Natural killer cell (primary cell): ENCODE measurements at regions not wholly inside any gene's neighbourhood (a gene's known extent, or its start where the extent isn't known, plus 50 kb on each side); places are given as distances from the start of the nearest gene placed in this dataset.
"Not testable (repeated sequence)": the region's sequence is repeated elsewhere in the genome, so short reads cannot be mapped to it uniquely, and the experiment has no call there.

ENCODE experiments used
- ATAC-seq, 3 donors: fragments of 150-1000 bp in 2 of 3; fragments of 200-7000 bp in 1 of 3; cut with Tn5 transposase; 1 replicate in 1 of 3; 2 replicates in 2 of 3; pipeline ENCODE4 v1.10.0; 2021; ENCODE audit warnings: mild to moderate bottlenecking in 2 of 3, moderate library complexity in 2 of 3
- DNase-seq, 2 donors: peaks; one replicate each; pipeline versions ENCODE4 v3.0.0 to v3.0.0-alpha.2; 2013 to 2021; ENCODE audit warnings: mixed read lengths in 1 of 2
- H3K27ac ChIP-seq: one replicate; pipeline ENCODE4 v1.5.1; 2013; ENCODE audit warnings: mild to moderate bottlenecking, low read length
- H3K27me3 ChIP-seq: one replicate; pipeline ENCODE4 v1.6.1; 2013; ENCODE audit warnings: low read length; ENCODE audit not compliant: control insufficient read depth, insufficient read depth
- H3K36me3 ChIP-seq: one replicate; pipeline ENCODE4 v1.6.1; 2013; ENCODE audit warnings: low read length; ENCODE audit not compliant: control insufficient read depth, insufficient read depth
- H3K4me1 ChIP-seq: one replicate; pipeline ENCODE4 v1.6.1; 2013; ENCODE audit warnings: low read length; ENCODE audit not compliant: control insufficient read depth, insufficient read depth
- H3K4me3 ChIP-seq: one replicate; pipeline ENCODE4 v1.5.1; 2013; ENCODE audit warnings: low read length
- H3K9me3 ChIP-seq: one replicate; pipeline ENCODE4 v1.6.1; 2013; ENCODE audit warnings: low read length; ENCODE audit not compliant: control insufficient read depth, insufficient read depth
- H3K27ac Mint-ChIP-seq, 2 donors: one replicate each; pipeline ENCODE4 v1.8.0; 2022; ENCODE audit warnings: mild to moderate bottlenecking in 2 of 2, mixed read lengths in 2 of 2, moderate library complexity in 1 of 2
- H3K27me3 Mint-ChIP-seq, 2 donors: one replicate each; pipeline ENCODE4 v1.8.0; 2022; ENCODE audit warnings: low read depth in 2 of 2, mixed read lengths in 2 of 2
- H3K36me3 Mint-ChIP-seq: one replicate; pipeline ENCODE4 v1.8.0; 2022; ENCODE audit warnings: mixed read lengths
- H3K4me1 Mint-ChIP-seq, 2 donors: one replicate each; pipeline ENCODE4 v1.8.0; 2022; ENCODE audit warnings: mixed read lengths in 2 of 2
- H3K4me3 Mint-ChIP-seq: one replicate; pipeline ENCODE4 v1.8.0; 2022; ENCODE audit warnings: mild to moderate bottlenecking, moderate library complexity, mixed read lengths
- H3K9me3 Mint-ChIP-seq, 2 donors: one replicate each; pipeline ENCODE4 v1.8.0; 2022; ENCODE audit warnings: mixed read lengths in 2 of 2
- CTCF ChIP-seq: fragments of 200-600 bp; IDR thresholded peaks from one replicate; pipeline ENCODE4 v1.8.0; 2022; ENCODE audit warnings: antibody characterized with exemption
- WGBS: methylation state at CpG from one replicate; pipeline ENCODE4 v1.1.7; 2013; ENCODE audit warnings: missing lambda C conversion rate; ENCODE audit not compliant: insufficient coverage; 5-methylcytosine and 5-hydroxymethylcytosine counted together
- intact Hi-C: fragments of 100-400 bp; cut with micrococcal nuclease; formaldehyde crosslinking; loops from one replicate; pipeline ENCODE4 v1.14.2; 2022

GRCh38 chr12:4190366-4191063, 83.0 kb upstream of the CCND2 start:
- Mint-ChIP-seq H3K36me3 (no peaks in the 10 kb centered on the region), H3K9me3 (no peaks in the 10 kb centered on the region), H3K4me3 (no peak overlapping the region), H3K27ac (no peak overlapping the region), H3K4me1 (peaks cover 6 to 9% of the 10 kb centered on the region in 2 donors), H3K27me3 (no peaks in the 10 kb centered on the region)
- intact Hi-C loops: no loop called here
- Histone ChIP-seq H3K4me3 (no peak overlapping the region), H3K36me3 (no peaks in the 10 kb centered on the region), H3K4me1 (no peaks in the 10 kb centered on the region), H3K9me3 (no peaks in the 10 kb centered on the region), H3K27ac (no peak overlapping the region), H3K27me3 (no peaks in the 10 kb centered on the region)
- TF ChIP-seq CTCF: no peak
- DNase-seq (no peak), ATAC-seq (no peak)
- WGBS: 88% methylated on average over 3 of the region's 5 CpGs

GRCh38 chr12:4189721-4190120, 83.8 kb upstream of the CCND2 start:
- DNase-seq (no peak), ATAC-seq (no peak)
- Mint-ChIP-seq H3K4me3 (no peak overlapping the region), H3K27ac (no peak overlapping the region), H3K27me3 (no peaks in the 10 kb centered on the region), H3K36me3 (no peaks in the 10 kb centered on the region), H3K9me3 (no peaks in the 10 kb centered on the region), H3K4me1 (peaks cover 6 to 9% of the 10 kb centered on the region in 2 donors)
- no peaks in the 10 kb centered on the region for H3K4me1 ChIP-seq
- intact Hi-C loops: no loop called here
- no peak overlapping the region for H3K4me3 ChIP-seq
- 95% methylated on average over 12 of the region's 12 CpGs for WGBS
- H3K36me3 ChIP-seq: no peaks in the 10 kb centered on the region
- H3K27ac ChIP-seq: no peak overlapping the region
- no peak for TF ChIP-seq CTCF
- no peaks in the 10 kb centered on the region for H3K9me3 ChIP-seq
- H3K27me3 ChIP-seq: no peaks in the 10 kb centered on the region

- Mint-ChIP-seq H3K4me3 (no peak overlapping the region), H3K27ac (no peak overlapping the region), H3K4me1 (peaks cover 6 to 9% of the 10 kb centered on the region in 2 donors), H3K9me3 (no peaks in the 10 kb centered on the region), H3K36me3 (no peaks in the 10 kb centered on the region), H3K27me3 (peaks cover 0 to 2% of the 10 kb centered on the region in 2 donors)
- H3K9me3 ChIP-seq: no peaks in the 10 kb centered on the region
- no peak for TF ChIP-seq CTCF
- no peak overlapping the region for H3K4me3 ChIP-seq
- ATAC-seq (no peak), DNase-seq (no peak)
- no peak overlapping the region for H3K27ac ChIP-seq
- intact Hi-C loops: no loop called here
- H3K4me1 ChIP-seq: no peaks in the 10 kb centered on the region
- H3K27me3 ChIP-seq: no peaks in the 10 kb centered on the region
- WGBS: 100% methylated on average over 1 of the region's 4 CpGs
- H3K36me3 ChIP-seq: no peaks in the 10 kb centered on the region
Measured at GRCh38 chr12:4187916-4188315, 85.6 kb upstream of the CCND2 start.

GRCh38 chr12:4187315-4187714, 86.2 kb upstream of the CCND2 start:
- H3K27me3 ChIP-seq, H3K27ac ChIP-seq, H3K4me1 ChIP-seq, H3K27ac Mint-ChIP-seq, H3K36me3 ChIP-seq, H3K27me3 Mint-ChIP-seq, H3K9me3 ChIP-seq, H3K4me3 ChIP-seq, H3K36me3 Mint-ChIP-seq, H3K4me1 Mint-ChIP-seq, DNase-seq, H3K9me3 Mint-ChIP-seq, intact Hi-C loops, H3K4me3 Mint-ChIP-seq: not testable (repeated sequence)
- WGBS: 23% methylated on average over 2 of the region's 3 CpGs
- ATAC-seq: peak in 1 of 3 donors; percentile 56
